CD14-positive monocyte (primary cell): ENCODE measurements at regions not wholly inside any gene's neighbourhood (a gene's known extent, or its start where the extent isn't known, plus 50 kb on each side); places are given as distances from the start of the nearest gene placed in this dataset.

ENCODE experiments used
- DNase-seq, 3 donors: peaks; one replicate each; pipeline ENCODE4 v3.0.0-alpha.2; 2011 to 2022
- H2AFZ ChIP-seq: 2 replicates; pipeline ENCODE4 v1.6.0; 2012; ENCODE audit warnings: mild to moderate bottlenecking, low read depth, low read length, inconsistent platforms; ENCODE audit not compliant: insufficient read depth, poor library complexity, severe bottlenecking
- H3K27ac ChIP-seq, 2 donors: 1 replicate in 1 of 2; 2 replicates in 1 of 2; pipeline ENCODE4 v1.5.1; 2012 to 2013; ENCODE audit warnings: low read length in 2 of 2, control low read depth in 1 of 2, inconsistent platforms in 1 of 2, low read depth in 1 of 2, mild to moderate bottlenecking in 1 of 2
- H3K27me3 ChIP-seq, 2 donors: one replicate each; pipeline versions ENCODE4 v1.6.0 to v1.6.1; 2011 to 2013; ENCODE audit warnings: low read length in 2 of 2; ENCODE audit not compliant: control insufficient read depth in 2 of 2, insufficient read depth in 2 of 2
- H3K36me3 ChIP-seq, 2 donors: replicated peaks in 1 of 2; 1 replicate in 1 of 2; 2 replicates in 1 of 2; pipeline versions ENCODE4 v1.5.1 to v1.6.1; 2012 to 2013; ENCODE audit warnings: low read length in 2 of 2, control low read depth in 1 of 2, inconsistent platforms in 1 of 2, mild to moderate bottlenecking in 1 of 2; ENCODE audit not compliant: insufficient read depth in 2 of 2, control insufficient read depth in 1 of 2
- H3K4me1 ChIP-seq, 2 donors: 1 replicate in 1 of 2; 2 replicates in 1 of 2; pipeline versions ENCODE4 v1.5.1 to v1.6.1; 2012 to 2013; ENCODE audit warnings: low read length in 2 of 2, control low read depth in 1 of 2, inconsistent platforms in 1 of 2, mild to moderate bottlenecking in 1 of 2, moderate library complexity in 1 of 2; ENCODE audit not compliant: insufficient read depth in 2 of 2, control insufficient read depth in 1 of 2
- H3K4me2 ChIP-seq: replicated peaks from 2 replicates; pipeline ENCODE3; 2012; ENCODE audit warnings: low read length, moderate library complexity, mild to moderate bottlenecking; ENCODE audit not compliant: poor library complexity, severe bottlenecking; ENCODE audit errors: extremely low read depth
- H3K4me3 ChIP-seq, 3 experiments: fragments of 200-600 bp in 1 of 3; sonication (generic) in 1 of 3; replicated peaks in 1 of 3; 1 replicate in 2 of 3; 2 replicates in 1 of 3; pipeline ENCODE4 v1.5.1; 2011 to 2013; ENCODE audit warnings: low read length in 3 of 3, mild to moderate bottlenecking in 3 of 3, control low read depth in 2 of 3, low read depth in 2 of 3, inconsistent platforms in 1 of 3, moderate library complexity in 1 of 3
- H3K79me2 ChIP-seq: 2 replicates; pipeline ENCODE4 v1.6.0; 2012; ENCODE audit warnings: mild to moderate bottlenecking, control low read depth, inconsistent platforms, low read length, moderate library complexity; ENCODE audit not compliant: insufficient read depth
- H3K9ac ChIP-seq: 2 replicates; pipeline ENCODE4 v1.6.0; 2017; ENCODE audit warnings: low read length, mild to moderate bottlenecking; ENCODE audit not compliant: insufficient read depth, poor library complexity, severe bottlenecking
- H3K9me3 ChIP-seq, 2 donors: replicated peaks in 1 of 2; 1 replicate in 1 of 2; 2 replicates in 1 of 2; pipeline versions ENCODE4 v1.5.1 to v1.6.1; 2012 to 2013; ENCODE audit warnings: low read length in 2 of 2, control low read depth in 1 of 2; ENCODE audit not compliant: control insufficient read depth in 1 of 2, insufficient read depth in 1 of 2
- H4K20me1 ChIP-seq: 2 replicates; pipeline ENCODE4 v1.6.0; 2012; ENCODE audit warnings: mild to moderate bottlenecking, low read length, control low read depth, moderate library complexity; ENCODE audit not compliant: insufficient read depth
- H3K27ac Mint-ChIP-seq, 7 donors: one replicate each; pipeline ENCODE4 v1.8.0; 2020; ENCODE audit warnings: mild to moderate bottlenecking in 7 of 7, mixed read lengths in 7 of 7, moderate library complexity in 6 of 7, inconsistent platforms in 2 of 7
- H3K27me3 Mint-ChIP-seq, 3 donors: one replicate each; pipeline ENCODE4 v1.8.0; 2021 to 2022; ENCODE audit warnings: low read depth in 3 of 3, mild to moderate bottlenecking in 3 of 3, mixed read lengths in 3 of 3, moderate library complexity in 3 of 3, inconsistent platforms in 1 of 3
- H3K36me3 Mint-ChIP-seq, 2 donors: one replicate each; pipeline ENCODE4 v1.8.0; 2020; ENCODE audit warnings: mixed read lengths in 2 of 2, inconsistent platforms in 1 of 2, mild to moderate bottlenecking in 1 of 2
- H3K4me1 Mint-ChIP-seq: one replicate; pipeline ENCODE4 v1.8.0; 2020; ENCODE audit warnings: mild to moderate bottlenecking, mixed read lengths
- H3K4me3 Mint-ChIP-seq, 2 donors: one replicate each; pipeline ENCODE4 v1.8.0; 2020; ENCODE audit warnings: mild to moderate bottlenecking in 2 of 2, mixed read lengths in 2 of 2, moderate library complexity in 1 of 2
- H3K9me3 Mint-ChIP-seq, 7 donors: one replicate each; pipeline ENCODE4 v1.8.0; 2020 to 2022; ENCODE audit warnings: mixed read lengths in 7 of 7, mild to moderate bottlenecking in 6 of 7, moderate library complexity in 6 of 7, inconsistent platforms in 2 of 7
- CTCF ChIP-seq: fragments of 200-600 bp; IDR thresholded peaks from one replicate; pipeline ENCODE4 v1.8.0; 2022; ENCODE audit warnings: antibody characterized with exemption, mild to moderate bottlenecking
- WGBS: methylation state at CpG from one replicate; pipeline ENCODE4 v1.1.5; 2013; ENCODE audit warnings: missing lambda C conversion rate; ENCODE audit not compliant: insufficient coverage; 5-methylcytosine and 5-hydroxymethylcytosine counted together
- intact Hi-C, 2 donors: fragments of 100-400 bp; cut with micrococcal nuclease; formaldehyde crosslinking; loops; one replicate each; pipeline versions ENCODE4 v1.15.0 to v1.15.1; 2023

- WGBS, result no CpG with 5 or more reads among the region's 1 CpG
- no peak for TF ChIP-seq CTCF
These were observed 120.5 kb upstream of the NAV3 start for GRCh38 chr12:77710209-77710608.

DNA sequence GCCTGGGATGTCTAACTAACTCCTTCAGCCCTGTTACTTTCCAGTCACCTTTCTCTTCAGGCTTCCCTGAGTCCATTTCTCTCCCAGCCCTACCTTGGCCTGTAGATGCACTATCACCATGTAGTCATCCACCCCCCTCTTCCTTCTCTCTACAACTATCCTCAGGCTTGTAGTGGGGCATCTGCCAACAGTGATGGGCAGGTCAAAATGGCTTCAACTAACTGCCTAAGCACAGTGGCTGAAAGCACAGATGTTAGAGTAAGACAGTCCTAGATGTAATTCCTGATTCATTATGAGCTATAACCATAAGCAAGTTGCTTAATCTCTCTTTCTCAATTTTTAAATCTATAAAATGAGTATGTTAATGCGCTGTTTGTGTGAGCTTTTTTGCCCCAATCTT is 133.6 kb upstream of the NAV3 start:
- H3K9me3 ChIP-seq, result no peaks in the 10 kb centered on the region
- no peaks in the 10 kb centered on the region for H4K20me1 ChIP-seq
- intact Hi-C loops, result no loop called here
- DNase-seq, result no peak
- no peak overlapping the region for H3K4me3 ChIP-seq
- H3K79me2 ChIP-seq, result no peaks in the 10 kb centered on the region
- Mint-ChIP-seq H3K4me1 (no peaks in the 10 kb centered on the region), H3K36me3 (no peaks in the 10 kb centered on the region), H3K27ac (no peak overlapping the region), H3K27me3 (no peaks in the 10 kb centered on the region), H3K4me3 (no peak overlapping the region), H3K9me3 (no peaks in the 10 kb centered on the region)
- TF ChIP-seq CTCF, result no peak
- H3K4me1 ChIP-seq, result no peaks in the 10 kb centered on the region
- no peak overlapping the region for H3K9ac ChIP-seq
- H2AFZ ChIP-seq, result no peak overlapping the region
- no CpG with 5 or more reads among the region's 1 CpG for WGBS
- no peaks in the 10 kb centered on the region for H3K27me3 ChIP-seq
- no peak overlapping the region for H3K27ac ChIP-seq
- H3K4me2 ChIP-seq, result no peak overlapping the region
- H3K36me3 ChIP-seq, result no peaks in the 10 kb centered on the region

More at GRCh38 chr12:77710209-77710608, 120.5 kb upstream of the NAV3 start:
- Mint-ChIP-seq H3K27ac (no peak overlapping the region), H3K36me3 (no peaks in the 10 kb centered on the region), H3K4me1 (no peaks in the 10 kb centered on the region), H3K4me3 (no peak overlapping the region), H3K27me3 (peaks cover 0 to 2% (median 0%) of the 10 kb centered on the region in 3 donors), H3K9me3 (peaks cover 0 to 4% (median 0%) of the 10 kb centered on the region in 7 donors)
- no peak overlapping the region for H3K27ac ChIP-seq
- H4K20me1 ChIP-seq, result no peaks in the 10 kb centered on the region
- no peaks in the 10 kb centered on the region for H3K36me3 ChIP-seq
- no peaks in the 10 kb centered on the region for H3K79me2 ChIP-seq
- no peaks in the 10 kb centered on the region for H3K27me3 ChIP-seq
- intact Hi-C loops, result no loop called here
- H3K9me3 ChIP-seq, result no peaks in the 10 kb centered on the region
- no peak overlapping the region for H3K4me3 ChIP-seq
- no peak overlapping the region for H2AFZ ChIP-seq
- DNase-seq, result no peak
- H3K4me2 ChIP-seq, result no peak overlapping the region
- H3K9ac ChIP-seq, result no peak overlapping the region
- H3K4me1 ChIP-seq, result no peaks in the 10 kb centered on the region
